Stimulated activated CD8-positive, alpha-beta memory T cell treated with anti-CD3 and anti-CD28 coated beads, Interleukin-7, amount 100 ng/mL, for 4 hours (primary cell): ENCODE measurements at regions not wholly inside any gene's neighbourhood (a gene's known extent, or its start where the extent isn't known, plus 50 kb on each side); places are given as distances from the start of the nearest gene placed in this dataset.

ENCODE experiments used
- DNase-seq, 2 donors: peaks; one replicate each; pipeline ENCODE4 v3.0.0-alpha.2; 2020; ENCODE audit warnings: low read depth in 2 of 2

DNA sequence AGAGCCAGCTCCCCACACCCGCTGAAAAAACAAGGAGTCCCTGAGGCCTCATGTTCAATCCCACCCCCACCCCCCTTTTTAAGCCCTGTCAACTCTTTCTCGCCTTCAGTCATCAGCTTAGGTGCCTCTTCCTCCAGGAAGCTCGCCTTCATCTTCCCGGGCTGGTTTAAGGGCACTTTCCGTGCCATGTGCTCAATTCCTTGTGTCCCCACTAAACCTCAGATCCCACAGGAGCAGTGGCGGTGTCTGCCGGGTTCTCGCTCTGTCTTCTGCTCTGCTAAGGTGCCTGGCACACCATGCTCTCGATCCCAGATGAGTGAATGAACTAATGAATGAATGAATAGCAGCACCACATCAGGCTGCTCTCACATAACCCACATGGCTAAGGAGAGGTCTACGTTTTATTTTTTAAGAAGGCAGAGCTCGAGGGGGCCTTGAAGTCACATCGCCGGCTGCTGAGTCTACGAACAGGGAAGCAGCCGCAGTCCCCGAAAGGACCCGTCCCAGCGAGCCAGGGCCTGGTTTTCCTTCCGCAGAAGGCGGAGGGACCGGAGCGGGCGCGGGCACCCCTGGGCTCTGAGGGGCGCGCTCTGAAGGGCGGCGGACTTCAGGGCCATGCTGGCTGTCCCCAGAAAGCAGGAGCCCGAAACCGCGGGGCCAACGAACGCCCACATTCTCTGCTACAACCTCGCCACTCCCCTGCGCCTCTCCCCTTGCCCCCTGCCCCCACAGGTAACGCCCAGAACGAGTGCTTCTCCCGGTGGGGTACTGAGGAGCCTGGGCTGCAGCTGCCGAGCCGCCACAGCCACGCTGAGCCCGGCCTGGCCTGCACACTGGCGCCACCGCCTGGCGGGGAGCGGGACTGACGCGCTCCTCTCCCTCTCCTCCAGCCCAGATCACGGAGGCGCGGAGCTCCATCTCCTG lies 73.4 kb upstream of the KCNMA1 start:
- DNase-seq = peak; percentile 3 to 43

DNA sequence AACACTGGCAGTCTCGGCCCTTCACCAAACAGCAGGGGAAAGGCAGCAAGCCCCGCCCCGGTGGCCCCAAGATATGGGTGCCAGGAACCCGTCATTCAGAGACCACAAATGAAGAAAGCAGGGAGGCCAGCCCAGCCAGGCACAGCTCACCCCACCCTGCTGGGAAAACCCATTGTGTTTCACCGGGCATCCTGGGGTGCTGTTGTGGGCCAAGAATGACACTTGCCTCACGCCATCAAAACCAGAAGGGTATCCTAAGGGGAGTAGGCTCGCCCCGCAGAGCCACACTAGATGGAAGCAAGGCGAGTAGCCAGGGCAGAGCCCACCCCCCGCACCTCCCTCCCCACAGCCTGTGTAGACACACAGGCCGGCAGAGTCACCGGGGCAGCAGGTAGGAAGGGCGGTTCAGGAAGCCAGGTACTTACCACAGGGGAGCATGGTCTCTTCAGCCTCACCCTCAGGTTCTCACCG lies 72.5 kb upstream of the KCNMA1 start:
- no peak for DNase-seq

DNA sequence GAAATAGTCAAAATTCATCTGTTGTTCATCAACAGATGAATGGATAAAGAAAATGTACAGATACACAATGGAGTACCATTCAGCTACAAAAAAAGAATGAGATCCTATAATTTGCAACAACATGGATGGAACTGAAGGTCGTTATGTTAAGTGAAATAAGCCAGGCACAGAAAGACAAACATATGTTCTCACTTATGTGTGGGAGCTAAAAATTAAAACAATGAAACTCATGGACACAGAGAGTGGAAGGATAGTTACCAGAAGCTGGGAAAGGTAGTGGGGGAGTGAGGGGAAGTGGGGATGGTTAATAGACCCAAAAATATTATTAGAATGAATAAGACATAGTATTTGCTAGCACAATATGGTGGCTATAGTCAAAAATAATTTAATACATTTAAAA lies 70.0 kb upstream of the KCNMA1 start:
- DNase-seq = no peak

DNA sequence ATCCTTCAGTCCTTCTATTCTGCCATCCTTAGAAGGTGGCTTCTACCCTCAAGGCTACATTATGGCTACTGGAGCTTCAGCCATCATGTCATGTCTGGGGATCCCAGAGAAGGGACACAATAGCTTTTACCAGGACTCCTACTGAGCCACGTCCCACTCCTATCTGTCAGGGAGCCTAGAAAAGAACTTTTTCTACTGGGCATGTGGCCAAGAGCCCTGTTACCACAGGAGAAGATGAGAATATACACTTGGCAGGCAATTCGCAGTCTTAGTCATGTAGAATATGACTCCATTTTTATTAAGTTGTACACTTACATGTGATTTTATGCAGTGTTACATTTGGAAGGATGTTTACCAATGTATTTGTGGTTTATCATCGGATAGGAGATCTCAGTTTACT lies 64.6 kb upstream of the KCNMA1 start:
- no peak for DNase-seq

DNA sequence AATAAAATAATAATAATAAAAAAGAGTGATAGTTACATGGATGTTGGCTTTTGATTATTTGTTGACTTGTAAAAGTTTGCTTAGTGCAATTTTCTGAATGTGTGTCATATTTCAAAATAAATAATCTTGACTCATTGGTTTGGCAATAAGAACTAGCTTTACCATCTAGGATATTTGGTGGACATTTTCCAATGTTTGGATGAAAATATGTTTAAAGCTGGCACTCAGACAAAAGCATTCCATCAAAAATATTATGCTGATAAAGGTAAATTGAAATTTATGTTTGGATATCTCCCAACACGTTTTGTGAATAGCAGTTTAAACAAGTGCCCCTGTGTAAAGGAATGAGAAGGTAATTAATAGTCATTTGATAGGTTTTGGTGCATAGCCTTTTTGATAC lies 62.5 kb upstream of the KCNMA1 start:
- no peak for DNase-seq

DNA sequence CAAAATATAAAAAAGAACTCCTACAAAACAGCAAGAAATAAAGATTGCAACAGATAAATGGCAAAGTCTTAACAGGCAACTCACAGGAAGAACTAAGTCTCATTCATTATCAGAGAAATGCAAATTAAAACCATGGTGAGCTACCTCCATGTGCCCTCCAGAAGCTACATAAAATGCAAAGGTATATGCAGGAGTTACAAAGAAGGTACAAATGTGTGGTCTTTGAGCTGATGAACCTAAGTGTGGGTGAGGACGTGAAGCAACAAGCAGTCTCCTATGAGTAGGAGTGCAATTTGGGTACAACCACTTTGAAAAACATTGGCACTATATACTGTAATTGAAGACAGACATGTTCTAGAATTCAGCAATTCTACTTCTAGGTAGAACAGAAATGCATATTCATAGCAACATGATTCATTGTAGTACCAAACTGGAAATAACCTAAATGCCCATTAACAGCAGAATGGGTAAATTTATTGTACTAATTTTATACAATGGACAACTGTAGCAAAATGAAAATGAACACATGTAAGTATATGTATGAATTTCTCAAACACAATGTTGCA lies 61.6 kb upstream of the KCNMA1 start:
- no peak for DNase-seq

DNA sequence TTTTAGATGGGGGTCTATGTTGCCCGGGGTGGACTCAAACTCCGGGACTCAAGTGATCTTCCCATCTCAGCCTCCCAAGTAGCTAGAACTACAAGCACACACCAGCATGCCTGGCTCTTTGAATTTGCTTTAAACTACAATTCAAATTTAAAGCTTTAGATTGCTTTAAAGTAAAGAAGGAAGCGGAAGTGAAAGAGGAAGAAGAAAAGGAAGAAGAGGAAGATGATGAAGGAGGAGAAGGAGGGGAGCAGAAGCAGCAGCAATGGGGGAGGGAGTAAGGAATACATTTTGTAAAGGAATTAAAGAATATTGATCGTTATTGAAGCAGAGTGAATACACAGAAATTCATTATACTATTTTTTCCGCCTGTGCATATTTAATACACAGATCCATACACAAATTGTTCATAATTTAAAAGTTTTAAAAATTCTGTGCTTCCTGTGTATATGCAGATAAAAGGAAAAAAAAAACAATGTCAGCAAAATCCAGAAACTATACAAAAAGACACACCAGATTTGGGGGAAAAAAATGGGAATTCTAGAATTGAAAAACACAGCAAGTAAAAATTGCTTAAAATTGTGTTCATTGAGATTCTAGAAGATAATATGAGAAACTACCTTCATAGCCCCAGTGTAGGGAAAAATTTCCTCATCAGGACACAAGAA lies 60.8 kb upstream of the KCNMA1 start:
- no peak for DNase-seq

DNA sequence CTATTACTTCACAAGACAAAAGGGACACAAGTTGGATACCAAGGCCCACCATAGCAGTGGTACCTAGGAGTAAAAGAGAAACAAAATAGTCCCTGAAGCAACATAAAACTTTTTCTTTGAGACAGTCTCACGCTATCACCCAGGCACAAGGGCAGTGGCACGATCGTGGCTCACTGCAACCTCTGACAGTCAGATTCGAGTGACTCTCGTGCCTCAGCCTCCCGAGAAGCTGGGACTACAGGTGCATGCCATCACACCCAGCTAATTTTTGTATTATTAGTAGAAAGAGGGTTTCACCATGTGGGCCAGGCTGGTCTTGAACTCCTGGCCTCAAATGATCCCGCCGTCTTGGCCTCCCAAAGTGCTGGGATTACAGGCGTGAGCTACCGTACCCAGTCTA lies 59.0 kb upstream of the KCNMA1 start:
- DNase-seq = no peak

DNA sequence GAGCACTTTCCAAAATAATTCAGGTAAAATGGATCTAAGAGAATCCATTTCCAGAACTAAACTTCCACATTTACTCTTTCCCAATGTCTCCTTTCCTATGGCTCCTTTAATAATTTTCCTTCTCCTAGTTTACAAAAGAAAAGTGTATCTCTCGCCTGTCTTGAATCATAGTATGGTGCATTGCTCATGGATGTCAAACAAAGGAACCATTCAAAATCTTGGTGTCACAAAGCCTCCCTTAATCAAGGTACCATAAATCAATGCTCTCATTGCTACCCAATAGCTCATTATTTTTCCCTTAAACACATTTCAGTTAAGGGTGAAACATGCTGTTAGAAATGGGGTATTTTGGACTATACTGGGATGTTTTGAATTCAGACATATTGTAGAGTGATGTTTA lies 57.6 kb upstream of the KCNMA1 start:
- no peak for DNase-seq

DNA sequence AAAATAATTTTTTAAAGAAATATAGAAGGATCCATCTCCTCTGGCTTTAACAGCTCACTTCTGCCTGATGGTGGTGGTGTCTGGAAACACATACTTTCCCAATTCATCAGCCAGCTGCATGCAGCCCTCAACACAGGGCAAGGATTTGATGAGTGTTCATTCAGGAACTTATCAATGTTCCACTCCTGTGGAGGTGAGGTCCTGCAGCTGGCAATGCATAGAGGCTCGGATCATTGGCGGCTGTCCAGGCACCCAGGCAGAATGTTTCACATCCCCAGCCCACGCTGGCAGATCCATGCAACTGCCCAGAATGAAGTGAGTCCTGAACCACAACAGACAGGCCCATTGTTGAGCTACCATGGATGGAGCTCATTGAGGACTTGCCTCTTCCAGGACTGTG lies 55.2 kb upstream of the KCNMA1 start:
- no peak for DNase-seq

DNA sequence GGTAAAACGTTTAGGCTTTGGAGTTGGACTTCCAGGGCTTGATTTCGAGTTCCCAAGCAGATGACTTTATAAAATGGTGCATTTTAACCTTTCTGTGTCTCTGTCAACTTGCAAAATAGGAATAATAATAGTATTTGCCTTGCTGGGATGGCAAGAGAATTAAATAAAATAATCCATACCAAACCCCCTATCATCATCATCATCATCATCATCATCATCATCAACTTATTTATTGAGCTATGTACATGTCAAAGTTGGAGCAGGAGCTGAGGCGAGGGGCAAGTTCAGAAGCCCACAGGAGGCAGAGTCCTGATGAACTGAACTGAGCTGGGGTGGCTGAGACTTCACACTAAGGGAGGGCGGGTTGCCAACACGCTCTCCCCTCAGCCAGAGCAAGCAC lies 51.7 kb upstream of the KCNMA1 start:
- no peak for DNase-seq

DNA sequence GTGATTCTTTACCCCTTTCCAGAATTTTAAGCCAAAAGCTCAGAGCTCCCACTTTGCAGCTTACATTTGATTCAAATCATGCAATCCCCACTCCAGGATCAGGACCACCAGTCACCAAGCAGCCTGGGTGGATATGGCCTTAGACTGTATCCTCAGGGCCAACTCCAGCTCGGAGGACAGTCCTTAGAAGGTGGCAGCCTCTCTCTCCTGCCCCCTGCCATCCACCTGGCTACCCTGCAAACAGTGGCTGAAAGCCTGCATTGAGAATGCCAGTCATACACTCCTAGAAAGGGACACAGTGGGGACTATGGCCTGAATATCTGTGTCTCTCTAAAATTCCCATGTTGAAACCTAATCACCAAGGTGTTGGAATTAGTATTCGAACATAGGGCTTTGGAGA lies 50.0 kb upstream of the KCNMA1 start:
- DNase-seq = no peak
